ENCODE measurements at regions not wholly inside any gene's neighbourhood (a gene's known extent, or its start where the extent isn't known, plus 50 kb on each side); places are given as distances from the start of the nearest gene placed in this dataset.

DNA sequence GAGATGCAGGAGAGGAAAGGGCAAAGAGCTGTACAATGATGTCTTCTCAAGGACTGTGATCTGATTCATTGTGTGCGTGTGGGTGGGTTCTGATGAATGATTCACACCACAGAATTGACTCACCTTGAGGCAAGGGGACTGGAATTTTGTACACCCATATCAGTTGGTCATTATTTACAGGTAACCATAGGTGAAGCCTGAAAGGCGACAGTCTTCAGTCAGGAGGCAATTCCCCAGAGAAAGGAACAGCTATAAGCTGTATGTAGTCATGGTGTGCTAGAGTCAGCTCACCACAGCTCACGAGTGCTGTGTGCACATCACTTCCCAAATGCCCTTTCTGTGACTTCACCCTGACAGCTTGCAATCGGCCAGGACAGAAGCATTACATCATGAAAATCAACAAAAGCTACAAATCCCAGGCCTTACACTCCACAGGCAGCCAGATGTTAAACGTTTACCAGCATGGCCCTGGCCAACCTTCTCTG is 87.6 kb upstream of the RPS23 start:
- Histone ChIP-seq H3K27ac (no peak overlapping the region), H3K4me3 (no peak overlapping the region)

DNA sequence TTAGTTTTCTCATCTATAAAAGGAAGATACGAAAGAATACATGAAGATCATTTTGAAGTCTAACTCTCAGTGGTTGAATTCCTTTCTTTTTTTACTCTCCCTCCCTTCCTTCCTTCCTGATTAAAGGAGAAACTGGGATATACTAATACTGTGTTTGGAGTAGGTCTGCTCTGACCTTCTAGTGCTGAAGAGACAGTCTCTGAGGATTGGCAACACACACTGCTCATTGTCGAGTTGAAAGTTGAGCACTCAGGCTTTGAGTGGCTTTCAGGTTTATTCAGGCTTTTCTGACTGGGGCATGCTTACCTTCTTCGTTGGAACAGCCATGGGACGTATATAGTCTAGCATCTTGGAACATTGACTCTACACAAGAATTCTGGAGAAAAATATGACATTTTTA is 86.9 kb upstream of the RPS23 start:
- Histone ChIP-seq H3K27ac (peak overlapping the region in 4 of 21 experiments; percentile 8 to 33 (median 10)), H3K4me3 (no peak overlapping the region)

DNA sequence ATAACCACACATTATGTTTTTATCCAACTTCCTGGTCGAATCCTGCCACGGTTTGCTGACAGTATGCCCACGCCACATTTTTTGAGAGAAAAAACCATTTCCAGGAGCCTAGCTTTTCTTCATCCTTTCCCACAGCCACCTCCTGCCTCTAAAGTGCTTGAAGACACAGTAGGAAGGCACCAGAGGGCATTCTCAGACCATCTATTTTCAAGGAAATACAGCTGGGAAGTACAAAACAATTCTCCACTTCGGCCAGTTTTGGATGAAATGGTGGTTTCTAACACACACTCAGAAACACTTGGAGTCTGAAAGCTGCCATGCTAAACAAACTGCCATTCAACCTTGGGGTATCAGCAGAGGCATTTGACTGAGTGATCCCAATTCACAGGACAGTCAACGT is 86.3 kb upstream of the RPS23 start:
- Histone ChIP-seq H3K4me3 (no peak overlapping the region), H3K27ac (peak overlapping the region in 4 of 21 experiments; percentile 8 to 33 (median 10))

GRCh38 chr5:82363524-82363923 is 85.4 kb upstream of the RPS23 start:
- Histone ChIP-seq H3K27ac (no peak overlapping the region), H3K4me3 (no peak overlapping the region)

- Histone ChIP-seq H3K27ac (no peak overlapping the region), H3K4me3 (no peak overlapping the region)
Measured at GRCh38 chr5:82362636-82363035, 84.5 kb upstream of the RPS23 start.

GRCh38 chr5:82360022-82360421 is 81.9 kb upstream of the RPS23 start:
- Histone ChIP-seq H3K4me3 (no peak overlapping the region), H3K27ac (peak overlapping the region in 7 of 21 experiments; percentile 5 to 52 (median 29))

GRCh38 chr5:82359272-82359671 is 81.1 kb upstream of the RPS23 start:
- no peak overlapping the region for H3K4me3 ChIP-seq
- H3K27ac ChIP-seq: peak overlapping the region in 8 of 21 experiments; percentile 5 to 52 (median 26)

DNA sequence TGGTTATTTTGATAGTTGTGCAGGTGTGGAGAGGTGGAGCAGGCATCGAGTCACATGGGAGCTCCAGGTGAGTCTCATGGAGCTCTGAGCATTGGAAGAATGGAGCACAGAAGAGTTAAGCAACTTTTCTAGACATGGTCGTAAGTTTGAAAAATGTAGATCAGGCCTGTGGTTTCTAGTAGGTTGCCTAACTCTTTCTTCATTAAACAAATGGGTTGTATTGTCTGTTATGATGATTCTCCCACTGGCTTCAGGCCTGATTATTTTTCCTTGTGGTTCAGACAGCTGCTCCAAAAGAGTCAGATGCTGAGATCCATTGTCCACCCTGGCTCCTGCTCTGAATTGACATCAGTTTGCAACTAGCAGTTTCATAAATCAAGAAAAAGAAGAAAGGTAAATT is 80.3 kb upstream of the RPS23 start:
- Histone ChIP-seq H3K27ac (peak overlapping the region in 14 of 21 experiments; percentile 12 to 80 (median 66)), H3K4me3 (no peak overlapping the region)

DNA sequence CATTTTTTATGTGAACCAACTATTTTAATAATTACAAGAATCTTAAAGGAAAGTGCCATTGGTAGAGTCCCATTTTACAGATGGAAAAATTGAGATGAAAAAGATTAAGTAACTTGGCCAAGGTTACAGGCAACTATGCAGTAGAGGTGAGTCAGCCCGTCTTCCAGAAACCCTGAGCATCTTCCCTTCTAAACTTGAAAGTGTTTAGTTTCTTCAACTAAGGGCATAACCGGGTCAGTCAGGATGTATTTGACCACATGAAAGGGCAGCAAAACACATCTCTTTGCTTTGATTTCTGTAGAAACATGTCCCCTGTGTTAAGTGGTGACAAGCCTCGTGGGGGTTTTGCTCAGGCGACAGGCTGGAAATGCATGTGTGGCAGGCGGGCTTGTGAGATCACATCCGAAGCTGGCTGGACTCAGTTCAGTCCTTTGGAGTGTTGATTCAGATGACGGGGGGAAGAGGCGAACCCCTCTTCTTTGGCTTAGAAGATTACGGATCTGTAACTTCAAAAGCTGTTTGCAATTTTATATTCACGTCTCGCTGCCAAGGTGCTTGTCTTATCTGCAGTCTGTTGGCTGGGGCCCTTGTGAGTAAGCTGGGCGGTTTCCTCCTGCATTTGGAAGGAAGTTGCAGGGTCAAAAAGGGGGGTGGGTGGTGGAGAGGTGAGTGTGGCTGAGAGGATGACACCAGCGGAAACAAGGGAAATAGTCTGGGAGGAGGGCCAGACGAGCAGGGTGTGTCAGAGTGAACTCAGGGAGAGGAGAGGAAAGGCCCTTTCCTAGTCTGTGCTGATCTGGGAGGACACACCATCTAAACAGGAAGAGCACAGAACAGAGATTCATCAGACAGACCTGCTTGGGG is 78.9 kb upstream of the RPS23 start:
- H3K27ac ChIP-seq: peak overlapping the region in 19 of 21 experiments; percentile 12 to 80 (median 60)

GRCh38 chr5:82356021-82356420 is 77.9 kb upstream of the RPS23 start:
- no peak overlapping the region for H3K4me3 ChIP-seq
- H3K27ac ChIP-seq: no peak overlapping the region

More for the DNA sequence above, 78.9 kb upstream of the RPS23 start:
- no peak overlapping the region for H3K4me3 ChIP-seq

- H3K27ac ChIP-seq: peak overlapping the region in 1 of 21 experiments; percentile 43
- H3K4me3 ChIP-seq: no peak overlapping the region
Measured at GRCh38 chr5:82355496-82355895, 77.3 kb upstream of the RPS23 start.

- Histone ChIP-seq H3K27ac (peak overlapping the region in 1 of 21 experiments; percentile 43), H3K4me3 (no peak overlapping the region)
Measured at GRCh38 chr5:82355053-82355452, 76.9 kb upstream of the RPS23 start.

DNA sequence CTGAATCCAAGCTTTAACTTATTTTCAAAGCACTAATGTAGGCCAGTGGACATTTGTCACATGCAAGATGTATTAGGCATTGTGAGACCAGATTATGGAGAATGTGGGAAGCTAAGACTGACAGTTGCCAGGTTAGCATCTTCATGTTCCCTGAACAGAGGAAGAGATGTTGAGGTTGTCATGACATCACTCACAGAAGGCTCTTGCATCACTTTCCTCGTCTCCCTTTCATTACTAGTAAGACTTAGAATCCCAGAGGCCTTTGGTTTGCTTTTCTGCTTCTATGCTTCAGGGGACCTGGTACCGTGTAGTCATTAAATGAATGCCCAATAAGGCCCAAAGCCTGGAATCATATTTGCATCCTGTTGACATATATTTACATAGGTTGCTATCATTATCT is 76.4 kb upstream of the RPS23 start:
- Histone ChIP-seq H3K4me3 (no peak overlapping the region), H3K27ac (no peak overlapping the region)

DNA sequence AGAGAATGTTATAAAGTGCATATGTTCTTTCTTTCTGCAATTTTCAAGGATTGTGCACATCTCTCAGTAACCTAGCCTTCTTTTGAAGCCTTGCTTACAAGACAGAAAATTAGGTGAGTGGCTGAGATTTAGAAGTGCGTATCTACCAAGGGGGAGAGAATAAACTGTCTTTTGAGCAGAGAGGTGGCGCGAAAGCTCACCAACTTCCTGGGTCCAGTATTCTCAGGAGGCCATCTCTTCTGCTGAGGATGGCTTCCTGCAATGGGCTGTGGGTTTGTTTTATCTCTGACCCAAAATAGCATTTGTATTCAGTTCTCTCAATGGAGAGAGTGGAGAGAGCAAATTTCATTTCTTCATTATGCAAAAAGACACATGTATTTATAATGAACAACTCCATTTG is 75.4 kb upstream of the RPS23 start:
- Histone ChIP-seq H3K4me3 (no peak overlapping the region), H3K27ac (peak overlapping the region in 2 of 21 experiments; percentile 10 to 17)

- no peak overlapping the region for H3K4me3 ChIP-seq
- H3K27ac ChIP-seq: peak overlapping the region in 6 of 21 experiments; percentile 2 to 75 (median 36)
Measured at GRCh38 chr5:82352146-82352791, 74.1 kb upstream of the RPS23 start.

GRCh38 chr5:82351754-82352145 is 73.6 kb upstream of the RPS23 start:
- H3K27ac ChIP-seq: peak overlapping the region in 4 of 21 experiments; percentile 9 to 75 (median 49)
- no peak overlapping the region for H3K4me3 ChIP-seq

DNA sequence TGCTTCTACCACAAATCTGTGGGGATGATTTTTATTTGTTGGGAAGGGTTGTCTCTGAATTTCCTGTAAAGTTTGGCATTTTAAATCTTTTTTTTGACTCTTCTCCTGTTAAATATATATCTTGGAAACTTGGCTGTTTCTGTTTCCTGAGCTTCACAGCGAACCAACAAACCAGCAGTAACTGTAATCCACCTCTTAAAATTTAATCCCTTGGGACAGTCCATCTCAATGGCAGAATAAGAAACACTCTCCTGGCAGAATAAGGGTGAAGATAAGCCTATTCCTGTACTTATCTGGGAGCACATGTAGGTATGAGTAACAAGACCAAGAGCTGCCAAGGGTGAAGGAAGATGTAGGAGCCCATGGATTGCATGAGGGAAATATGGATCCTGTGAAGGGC is 73.1 kb upstream of the RPS23 start:
- H3K27ac ChIP-seq: peak overlapping the region in 1 of 21 experiments; percentile 18

GRCh38 chr5:82349652-82350051 is 71.5 kb upstream of the RPS23 start:
- Histone ChIP-seq H3K4me3 (no peak overlapping the region), H3K27ac (peak overlapping the region in 11 of 21 experiments; percentile 12 to 85 (median 41))

More for the DNA sequence above, 73.1 kb upstream of the RPS23 start:
- H3K4me3 ChIP-seq: no peak overlapping the region

DNA sequence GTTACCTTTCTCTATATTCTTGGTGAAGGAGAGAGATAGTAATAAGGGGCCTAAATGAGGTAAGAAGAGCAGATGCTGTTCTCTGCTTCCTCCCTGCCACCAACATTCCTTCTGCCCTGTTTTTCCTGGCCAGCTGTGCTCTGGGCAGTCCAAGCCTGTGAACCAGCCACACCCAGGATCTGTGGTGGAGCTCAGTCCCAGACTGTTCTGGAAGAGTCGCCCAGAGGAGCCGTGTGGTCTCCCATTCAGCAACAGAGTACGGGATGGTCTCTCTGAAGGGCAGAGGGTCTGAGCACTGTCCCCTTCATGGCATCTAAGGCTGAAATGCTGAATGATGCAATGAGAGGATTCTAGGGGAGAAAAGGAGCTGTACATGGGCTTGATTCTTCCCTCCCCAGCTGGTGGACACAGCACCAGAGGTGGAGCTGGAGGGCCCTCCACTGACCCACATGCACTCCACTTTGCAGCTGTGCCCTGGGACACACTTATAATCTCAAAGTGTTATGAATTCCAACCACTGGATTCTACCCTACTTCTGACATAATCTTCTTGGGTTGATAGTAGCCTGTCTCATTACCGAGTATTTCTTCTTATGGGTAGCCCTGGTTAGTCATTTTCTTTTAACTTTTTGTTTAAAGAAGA is 70.8 kb upstream of the RPS23 start:
- H3K27ac ChIP-seq: peak overlapping the region in 17 of 21 experiments; percentile 4 to 85 (median 42)

DNA sequence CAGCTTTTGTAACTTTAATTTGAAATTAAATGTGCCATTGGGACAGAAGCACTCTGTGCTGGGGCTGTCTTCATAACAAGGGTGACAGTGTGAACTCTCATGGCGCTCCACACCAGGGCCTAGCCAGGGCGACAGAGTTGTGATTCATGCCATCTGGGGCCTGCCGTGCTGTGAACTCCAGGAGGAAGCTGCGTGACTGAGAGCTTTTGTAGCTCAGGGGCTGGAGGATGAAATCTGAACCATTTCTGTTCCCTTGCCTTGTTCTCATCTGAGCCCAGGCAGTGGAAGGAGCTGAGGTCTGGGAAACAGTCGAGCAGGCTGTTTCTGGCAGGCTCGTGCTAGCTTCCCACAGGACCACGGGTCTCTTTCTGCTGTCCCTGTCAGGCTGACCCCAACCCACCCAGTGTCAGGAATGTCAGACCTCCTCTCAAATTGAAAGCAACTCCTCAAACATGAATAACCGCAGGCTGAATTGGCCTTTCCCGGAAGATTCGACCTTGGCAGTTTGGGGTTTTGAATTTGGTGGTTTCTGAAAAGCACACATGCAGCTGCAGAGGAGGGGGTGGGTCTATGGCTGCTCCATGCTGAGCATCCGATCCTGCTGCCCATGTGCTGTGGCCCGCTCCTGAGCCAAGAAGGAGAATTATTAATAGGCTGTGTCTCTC is 69.2 kb upstream of the RPS23 start:
- H3K27ac ChIP-seq: peak overlapping the region in 16 of 21 experiments; percentile 18 to 85 (median 64)
- H3K4me3 ChIP-seq: no peak overlapping the region

More for the DNA sequence above, 70.8 kb upstream of the RPS23 start:
- no peak overlapping the region for H3K4me3 ChIP-seq

Measured in skin epidermis (tissue), 12 donors.